ENCODE measurements at regions not wholly inside any gene's neighbourhood (a gene's known extent, or its start where the extent isn't known, plus 50 kb on each side); places are given as distances from the start of the nearest gene placed in this dataset.

- TF ChIP-seq CTCF (IDR thresholded peaks at IDR 0.05; ENCODE audit: poor library complexity) (no peak), EZH2 (IDR thresholded peaks at IDR 0.05; ENCODE audit: borderline replicate concordance) (no peak), EZH2phosphoT487 (IDR thresholded peaks at IDR 0.05; ENCODE audit: low read depth, severe bottlenecking, unreplicated experiment) (no peak)
Measured at GRCh38 chr2:172225786-172226185, 123.1 kb upstream of the DLX2 start.
